Fibroblast of lung (primary cell): ENCODE measurements at regions not wholly inside any gene's neighbourhood (a gene's known extent, or its start where the extent isn't known, plus 50 kb on each side); places are given as distances from the start of the nearest gene placed in this dataset.
A peak's percentile ranks its signal among the peaks of the same experiment; 100 is the strongest.

Experiments used
- DNase-seq, 2 donors: peaks; one replicate each; pipeline versions ENCODE4 v3.0.0 to v3.0.0-alpha.2; 2010; ENCODE audit warnings: low read depth in 2 of 2
- H2AFZ ChIP-seq: 2 replicates; pipeline ENCODE4 v1.5.1; 2012; ENCODE audit warnings: low read length, control low read depth, inconsistent platforms
- H3K27ac ChIP-seq: 2 replicates; pipeline ENCODE4 v1.5.1; 2011; ENCODE audit warnings: low read length, control low read depth; ENCODE audit not compliant: insufficient read depth
- H3K27me3 ChIP-seq: 2 replicates; pipeline ENCODE4 v1.5.1; 2011; ENCODE audit warnings: mild to moderate bottlenecking, low read length; ENCODE audit not compliant: control insufficient read depth, insufficient read depth
- H3K36me3 ChIP-seq: 2 replicates; pipeline ENCODE4 v1.5.1; 2011; ENCODE audit warnings: low read length; ENCODE audit not compliant: control insufficient read depth, insufficient read depth
- H3K4me1 ChIP-seq: 2 replicates; pipeline ENCODE4 v1.5.1; 2011; ENCODE audit warnings: low read length; ENCODE audit not compliant: control insufficient read depth, insufficient read depth; ENCODE audit errors: extremely low read depth
- H3K4me2 ChIP-seq: 2 replicates; pipeline ENCODE4 v1.5.1; 2011; ENCODE audit warnings: low read length, control low read depth; ENCODE audit not compliant: insufficient read depth; ENCODE audit errors: extremely low read depth
- H3K4me3 ChIP-seq, 4 experiments: fragments of 200-600 bp in 1 of 4; sonication (generic) in 1 of 4; replicated peaks in 1 of 4; 2 replicates each; pipeline ENCODE4 v1.5.1; 2011 to 2016; ENCODE audit warnings: low read length in 4 of 4, low read depth in 3 of 4, mild to moderate bottlenecking in 3 of 4, control low read depth in 2 of 4, inconsistent platforms in 1 of 4, mixed read lengths in 1 of 4; ENCODE audit not compliant: insufficient read depth in 1 of 4; ENCODE audit errors: control extremely low read depth in 1 of 4
- H3K79me2 ChIP-seq: 2 replicates; pipeline ENCODE4 v1.5.1; 2012; ENCODE audit warnings: mild to moderate bottlenecking, low read length, inconsistent platforms; ENCODE audit not compliant: control insufficient read depth, insufficient read depth
- H3K9ac ChIP-seq: 2 replicates; pipeline ENCODE4 v1.5.1; 2011; ENCODE audit warnings: mild to moderate bottlenecking, low read length, control low read depth; ENCODE audit not compliant: insufficient read depth
- H3K9me3 ChIP-seq: 2 replicates; pipeline ENCODE4 v1.5.1; 2012; ENCODE audit warnings: low read depth, low read length; ENCODE audit not compliant: control insufficient read depth, insufficient read depth
- H4K20me1 ChIP-seq: 2 replicates; pipeline ENCODE4 v1.5.1; 2011; ENCODE audit warnings: low read length; ENCODE audit not compliant: control insufficient read depth, insufficient read depth; ENCODE audit errors: extremely low read depth
- CTCF ChIP-seq, 2 donors: IDR thresholded peaks in 1 of 2; conservative IDR thresholded peaks in 1 of 2; 1 replicate in 1 of 2; 2 replicates in 1 of 2; pipeline ENCODE4 v1.5.1; 2011 to 2012; ENCODE audit warnings: low read length in 2 of 2, control low read depth in 1 of 2, inconsistent platforms in 1 of 2, low read depth in 1 of 2, mild to moderate bottlenecking in 1 of 2
- EZH2 ChIP-seq: IDR thresholded peaks from 2 replicates; pipeline ENCODE4 v1.5.1; 2012; ENCODE audit warnings: low read length, control low read depth, mild to moderate bottlenecking; ENCODE audit errors: missing control alignments

- Histone ChIP-seq H3K9ac (no peak overlapping the region), H2AFZ (no peak overlapping the region), H3K27ac (no peak overlapping the region), H3K9me3 (no peaks in the 10 kb centered on the region), H3K4me2 (no peak overlapping the region), H3K27me3 (no peaks in the 10 kb centered on the region), H3K4me3 (no peak overlapping the region), H4K20me1 (no peaks in the 10 kb centered on the region), H3K79me2 (no peaks in the 10 kb centered on the region), H3K4me1 (peaks cover under 1% of the 10 kb centered on the region), H3K36me3 (no peaks in the 10 kb centered on the region)
- no peak for TF ChIP-seq EZH2
- TF ChIP-seq CTCF (conservative IDR thresholded peaks at IDR 0.05 in 1 of 2, IDR thresholded peaks at IDR 0.05 in 1 of 2; ENCODE audit: low read depth in 1 of 2, low read length in 2 of 2) = no peak
- no peak for DNase-seq
Measured at GRCh38 chr17:69950701-69951418, 124.2 kb upstream of the KCNJ16 start.

- H3K4me3 ChIP-seq = no peak overlapping the region
- no peaks in the 10 kb centered on the region for H3K4me1 ChIP-seq
- H3K9ac ChIP-seq = no peak overlapping the region
- no peaks in the 10 kb centered on the region for H3K36me3 ChIP-seq
- H3K27me3 ChIP-seq = no peaks in the 10 kb centered on the region
- peak in 1 of 2 donors; percentile 18 for DNase-seq
- H3K79me2 ChIP-seq = no peaks in the 10 kb centered on the region
- H4K20me1 ChIP-seq = no peaks in the 10 kb centered on the region
- TF ChIP-seq EZH2 (no peak), CTCF (conservative IDR thresholded peaks at IDR 0.05 in 1 of 2, IDR thresholded peaks at IDR 0.05 in 1 of 2; ENCODE audit: low read depth in 1 of 2, low read length in 2 of 2) (no peak)
- no peaks in the 10 kb centered on the region for H3K9me3 ChIP-seq
- H3K27ac ChIP-seq = no peak overlapping the region
- H2AFZ ChIP-seq = no peak overlapping the region
- H3K4me2 ChIP-seq = no peak overlapping the region
Measured at GRCh38 chr17:69954241-69954925, 120.6 kb upstream of the KCNJ16 start.

- no peak overlapping the region for H3K9ac ChIP-seq
- no peak overlapping the region for H3K4me3 ChIP-seq
- no peak overlapping the region for H3K27ac ChIP-seq
- H3K27me3 ChIP-seq = no peaks in the 10 kb centered on the region
- DNase-seq = peak in 1 of 2 donors; percentile 31
- H4K20me1 ChIP-seq = no peaks in the 10 kb centered on the region
- no peaks in the 10 kb centered on the region for H3K36me3 ChIP-seq
- H3K79me2 ChIP-seq = no peaks in the 10 kb centered on the region
- H3K9me3 ChIP-seq = no peaks in the 10 kb centered on the region
- H3K4me2 ChIP-seq = no peak overlapping the region
- no peaks in the 10 kb centered on the region for H3K4me1 ChIP-seq
- TF ChIP-seq CTCF (conservative IDR thresholded peaks at IDR 0.05 in 1 of 2, IDR thresholded peaks at IDR 0.05 in 1 of 2; ENCODE audit: low read depth in 1 of 2, low read length in 2 of 2) (no peak), EZH2 (no peak)
- H2AFZ ChIP-seq = no peak overlapping the region
Measured at GRCh38 chr17:69958063-69958462, 117.0 kb upstream of the KCNJ16 start.
